ENCODE measurements at regions not wholly inside any gene's neighbourhood (a gene's known extent, or its start where the extent isn't known, plus 50 kb on each side); places are given as distances from the start of the nearest gene placed in this dataset.

- no peak for TF ChIP-seq POLR2A (IDR thresholded peaks at IDR 0.05)
- no peak for TF ChIP-seq CTCF (IDR thresholded peaks at IDR 0.05)
Observed at GRCh38 chr1:209080170-209080781, 503.2 kb upstream of the CAMK1G start.
